DMS53 treated with DMSO at 0.1 percent for 48 hours (cell line): ENCODE measurements at regions not wholly inside any gene's neighbourhood (a gene's known extent, or its start where the extent isn't known, plus 50 kb on each side); places are given as distances from the start of the nearest gene placed in this dataset.

Experiments
- DNase-seq: peaks from one replicate; lab custom pipeline; 2025; ENCODE audit not compliant: unreplicated experiment; lab: John Stamatoyannopoulos, UW

DNA sequence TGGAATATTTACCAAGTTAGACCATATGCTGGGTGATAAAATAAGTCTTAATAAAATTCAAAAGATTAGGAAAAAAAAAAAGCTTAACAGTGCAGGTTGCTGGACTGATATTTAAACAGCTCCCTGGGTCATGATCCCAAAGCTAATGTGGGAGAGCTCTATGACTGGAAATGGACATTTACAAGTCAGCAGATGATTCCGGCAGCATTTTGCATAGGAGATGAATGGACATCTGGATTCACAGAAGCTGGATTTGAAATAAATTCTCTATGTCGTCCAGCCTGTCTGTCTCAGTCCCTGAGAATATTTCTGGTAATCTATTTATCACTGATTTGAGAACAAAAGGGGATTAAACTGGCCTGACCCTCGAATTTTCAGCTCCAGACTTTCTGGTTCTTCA lies 52.3 kb upstream of the KLHL25 start:
- DNase-seq: no peak

DNA sequence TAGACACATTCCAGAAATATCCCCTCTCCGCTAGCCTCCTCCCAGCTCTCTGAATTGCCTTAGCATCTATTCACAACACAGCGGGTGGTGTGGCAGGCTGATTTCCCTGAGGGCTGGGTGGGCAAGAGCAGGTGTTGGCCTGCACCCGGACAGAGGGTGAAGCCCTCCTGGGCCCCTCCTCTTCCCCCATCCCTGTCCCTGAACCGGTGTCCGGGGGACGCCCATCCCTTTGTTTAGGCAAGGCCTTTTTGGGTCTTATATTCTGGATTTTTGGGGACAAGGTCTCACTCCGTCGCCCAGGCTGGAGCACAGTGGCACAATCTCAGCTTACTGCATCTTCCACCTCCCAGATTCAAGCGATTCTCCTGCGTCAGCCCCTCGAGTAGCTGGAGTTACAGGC lies 55.2 kb upstream of the KLHL25 start:
- DNase-seq: no peak

DNA sequence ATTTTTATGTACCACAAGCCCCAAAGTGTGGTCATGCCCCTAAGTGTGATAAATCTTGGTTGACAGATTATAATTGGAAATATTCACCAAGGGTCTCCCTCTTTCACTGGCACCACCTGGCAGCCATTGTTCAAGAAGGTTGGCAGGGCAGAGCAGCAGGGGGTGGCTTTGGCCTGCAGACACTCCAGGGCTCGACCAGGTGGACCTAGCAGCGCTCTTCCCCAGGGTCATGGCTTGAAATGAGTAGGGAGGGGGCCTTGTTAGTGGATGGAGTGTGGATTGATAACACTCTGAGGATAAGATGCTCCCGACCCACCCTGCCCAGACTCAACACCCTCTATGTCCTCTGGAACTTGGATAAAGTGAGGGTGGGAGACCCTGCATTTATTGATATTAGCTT lies 58.2 kb upstream of the KLHL25 start:
- no peak for DNase-seq

DNA sequence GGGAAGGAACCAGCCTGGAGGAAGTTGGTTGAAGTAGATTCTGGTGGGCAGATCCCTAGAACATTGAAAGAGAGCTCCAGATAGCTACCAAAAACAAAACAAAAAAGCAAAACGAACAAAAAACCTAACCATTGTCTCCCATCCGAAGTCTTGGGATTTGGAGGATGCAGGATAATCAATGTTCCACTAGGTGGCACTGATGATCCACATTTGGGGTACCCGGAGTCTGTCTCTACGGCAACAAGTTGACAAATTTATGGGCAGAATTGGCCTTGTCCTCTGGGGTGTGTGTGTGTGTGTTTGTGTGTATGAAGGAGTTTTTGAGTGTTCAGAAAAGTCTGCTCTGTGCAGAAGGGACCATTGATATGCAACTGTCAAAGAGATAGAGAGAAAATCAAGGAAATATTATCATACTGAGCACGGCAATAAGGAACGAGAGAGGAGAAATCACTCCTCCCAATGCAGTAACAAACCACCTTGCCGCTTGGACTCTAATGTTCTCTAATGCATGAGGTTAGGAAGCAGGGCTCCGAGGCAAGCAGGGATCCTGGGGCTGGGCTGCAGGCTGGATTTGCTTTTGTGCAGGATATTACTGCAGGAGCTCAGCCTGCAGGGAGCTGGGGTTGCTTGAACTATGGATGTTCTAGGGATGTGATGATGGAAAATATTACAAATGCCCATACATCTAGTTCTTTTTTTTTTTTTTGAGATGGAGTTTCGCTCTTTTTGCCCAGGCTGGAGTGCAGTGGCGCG lies 59.8 kb upstream of the KLHL25 start:
- peak; percentile 29 for DNase-seq

DNA sequence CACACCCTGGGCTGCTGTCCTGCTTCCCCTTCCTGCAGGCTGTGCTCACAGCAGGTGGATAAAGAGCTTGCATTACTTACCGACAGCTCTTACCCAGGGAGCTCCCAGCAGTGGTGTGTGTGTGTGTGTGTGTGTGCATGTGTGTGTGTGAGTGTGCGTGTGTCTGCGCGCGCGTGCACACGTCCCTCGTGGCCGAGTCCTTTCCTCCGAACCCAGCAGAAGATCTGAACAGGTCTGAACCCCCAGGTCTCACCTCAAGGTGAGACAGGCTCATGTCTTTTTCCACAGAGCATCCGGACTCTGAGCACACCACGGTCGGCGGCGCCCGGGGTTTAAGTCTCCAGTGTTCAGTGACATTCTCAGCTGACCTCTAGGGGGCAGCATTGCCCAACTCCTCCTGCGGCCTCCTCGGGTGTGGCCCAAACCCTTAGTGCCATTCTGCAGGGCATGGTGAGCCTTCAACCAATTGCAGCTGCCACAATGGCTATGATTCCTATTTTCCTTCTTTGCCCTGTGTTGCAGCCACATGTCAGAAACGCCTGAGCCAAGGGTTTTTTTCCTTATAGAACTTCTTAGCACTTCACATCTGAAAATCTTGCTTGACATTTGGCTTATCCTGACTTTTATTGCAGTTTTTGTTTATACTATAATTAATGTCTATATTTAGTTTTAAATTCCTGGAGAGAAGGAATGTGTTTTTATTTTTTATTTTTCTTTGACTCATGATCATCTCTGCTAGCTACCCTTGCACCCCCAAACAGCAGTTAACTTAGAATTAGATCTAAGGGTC lies 64.1 kb upstream of the KLHL25 start:
- DNase-seq: peak; percentile 37

DNA sequence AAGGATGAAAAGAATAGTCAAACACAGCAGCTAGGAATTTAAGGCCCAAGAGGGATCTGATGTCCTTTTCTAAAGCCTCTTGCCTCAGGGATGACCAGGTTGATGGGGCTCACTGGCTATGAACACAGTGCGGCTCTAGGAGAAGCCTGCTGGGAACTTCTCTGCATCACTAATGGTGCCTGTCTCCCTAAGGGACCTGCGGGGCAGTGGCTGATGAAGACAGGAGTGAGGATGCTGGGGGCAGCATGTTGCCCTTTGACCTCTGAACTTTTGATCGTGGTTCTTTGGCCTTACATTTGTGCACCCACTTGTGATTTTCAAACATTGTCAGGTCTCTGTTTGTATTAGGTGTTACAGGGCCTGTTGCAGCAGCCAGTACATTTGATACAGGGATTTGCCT lies 64.9 kb upstream of the KLHL25 start:
- DNase-seq: no peak

DNA sequence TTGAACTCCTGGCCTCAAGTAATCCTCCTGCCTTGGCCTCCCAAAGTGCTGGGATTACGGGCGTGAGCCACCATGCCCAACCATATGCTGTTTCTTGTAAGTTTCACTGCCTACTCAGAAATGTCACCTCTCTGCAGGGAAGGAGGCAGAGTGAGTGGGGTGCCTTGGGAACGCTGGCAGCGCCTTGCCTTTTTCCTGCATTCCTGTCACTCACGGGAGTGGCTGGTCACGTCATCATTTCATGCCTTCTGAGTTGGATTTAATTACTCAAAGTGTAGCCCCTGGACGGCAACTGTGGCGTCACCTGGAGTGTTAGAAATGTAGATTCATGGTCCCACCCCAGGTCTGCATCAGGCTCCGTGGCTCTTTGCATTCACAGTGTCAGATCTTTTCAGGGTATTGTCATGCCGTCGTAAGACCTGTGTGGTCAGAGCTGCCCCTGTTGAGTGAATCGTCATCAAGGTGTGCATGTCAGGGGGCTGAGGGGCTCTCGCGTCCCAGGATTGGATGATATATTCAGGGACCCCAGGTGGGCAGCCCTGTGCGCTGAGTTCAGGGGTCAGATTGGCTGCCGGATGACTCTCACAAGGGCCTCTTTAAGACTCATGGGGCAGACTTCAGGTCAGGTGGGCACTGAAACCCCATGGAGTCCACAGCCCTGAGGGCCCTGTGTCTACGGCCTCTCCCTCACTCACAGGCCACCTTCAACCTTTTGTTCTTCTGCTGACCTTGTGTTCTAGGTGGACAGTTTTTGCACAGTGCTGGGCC lies 65.9 kb upstream of the KLHL25 start:
- no peak for DNase-seq

DNA sequence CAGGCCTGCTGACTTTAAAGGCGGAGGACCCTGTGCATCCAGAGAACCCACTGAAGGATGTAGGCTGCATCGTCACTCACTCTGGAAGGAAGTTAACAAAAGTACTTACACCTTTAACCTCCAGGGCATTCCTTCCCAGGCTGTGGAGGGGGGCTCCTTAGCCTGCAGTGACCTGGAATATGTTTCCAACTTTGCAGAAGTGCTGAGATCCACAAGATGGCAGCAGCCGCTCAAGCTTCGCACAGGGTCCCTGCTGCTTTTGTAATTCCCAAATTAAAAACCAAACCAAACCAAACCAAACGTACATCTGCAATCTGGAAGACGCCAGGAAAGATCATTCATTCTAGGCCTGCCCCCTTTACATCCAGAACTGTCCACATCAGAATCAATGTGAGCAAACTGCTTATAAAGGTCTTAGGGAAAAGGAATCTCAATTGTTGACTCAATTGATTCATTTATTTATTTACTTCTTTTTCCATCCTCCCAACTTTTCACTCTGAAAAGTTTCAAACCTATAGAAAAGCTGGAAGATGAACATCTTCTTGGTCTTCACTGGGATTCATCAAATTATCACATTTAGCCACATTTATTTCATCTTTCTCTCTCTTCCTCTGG lies 70.5 kb upstream of the KLHL25 start:
- DNase-seq: no peak

DNA sequence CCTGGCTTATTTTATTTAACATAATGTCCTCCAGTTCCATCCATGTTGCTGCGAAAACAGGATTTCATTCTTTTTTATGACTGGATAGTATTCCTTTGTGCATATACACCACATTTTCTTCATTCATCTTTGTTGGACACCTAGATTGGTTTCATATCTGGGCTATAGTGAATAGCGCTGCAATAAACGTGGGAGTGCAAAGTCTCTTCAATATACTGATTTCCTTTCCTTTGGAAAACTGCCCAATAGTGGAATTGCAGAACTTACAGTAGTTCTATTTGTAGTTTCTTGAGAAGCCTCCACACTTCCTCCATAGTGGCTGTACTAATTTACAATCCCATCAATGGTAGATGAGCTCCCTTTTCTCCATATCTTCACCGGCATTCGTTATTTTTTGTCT lies 72.5 kb upstream of the KLHL25 start:
- DNase-seq: no peak

DNA sequence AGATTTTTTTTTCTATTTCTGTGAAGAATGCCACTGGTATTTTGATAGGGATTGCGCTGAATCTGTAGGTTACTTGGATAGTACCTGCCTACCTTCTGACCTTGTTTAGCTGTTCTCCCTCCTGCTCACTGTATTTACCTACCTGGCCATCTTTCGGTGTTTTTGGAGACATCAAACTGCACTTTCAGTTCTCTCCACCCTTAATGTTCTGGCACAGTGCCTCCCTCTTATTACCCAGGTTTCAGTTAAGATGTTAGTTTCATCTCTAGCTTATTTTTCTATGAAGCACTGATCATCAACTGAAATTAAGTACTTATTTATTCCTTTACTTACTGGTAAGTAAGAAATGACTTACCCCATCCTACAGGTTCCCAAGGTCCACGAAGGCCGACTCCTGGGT lies 74.4 kb upstream of the KLHL25 start:
- DNase-seq: no peak

DNA sequence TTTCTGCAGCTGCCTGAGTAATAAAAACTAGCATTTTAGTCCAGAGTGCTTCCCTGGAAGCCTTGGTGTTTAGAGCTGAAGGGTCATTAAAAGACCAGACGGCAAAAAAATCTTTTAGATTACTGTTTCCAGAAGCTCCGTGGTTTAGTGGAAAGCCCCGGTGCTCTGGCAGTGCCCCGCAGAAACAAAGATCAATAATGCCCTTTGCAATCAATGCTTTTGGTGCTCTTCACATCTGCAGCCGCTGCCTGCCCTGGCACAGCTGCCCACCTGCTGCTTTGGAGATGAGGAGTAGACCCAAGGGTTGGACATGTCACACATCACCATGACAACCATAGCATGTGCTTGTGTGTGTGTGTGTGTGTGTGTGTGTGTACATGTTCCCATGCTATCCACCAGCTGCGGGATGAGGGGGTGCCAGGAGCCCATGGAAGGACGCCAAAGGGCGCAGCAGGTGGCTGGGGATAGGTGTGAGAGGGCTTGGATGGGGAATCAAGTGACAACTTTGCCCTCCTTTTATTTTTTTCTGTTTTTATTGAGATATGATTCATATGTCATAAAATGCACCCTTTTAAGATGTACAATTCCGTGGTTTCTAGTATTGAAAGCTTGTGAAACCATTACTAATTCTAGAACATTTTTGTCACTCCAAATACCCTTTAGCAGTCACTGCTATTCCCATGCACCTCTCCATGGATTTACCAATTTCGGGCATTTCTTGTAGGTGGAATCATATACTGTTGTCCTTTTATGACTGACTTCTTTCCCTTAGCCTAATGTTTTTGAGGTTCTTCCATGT lies 75.7 kb upstream of the KLHL25 start:
- DNase-seq: no peak

DNA sequence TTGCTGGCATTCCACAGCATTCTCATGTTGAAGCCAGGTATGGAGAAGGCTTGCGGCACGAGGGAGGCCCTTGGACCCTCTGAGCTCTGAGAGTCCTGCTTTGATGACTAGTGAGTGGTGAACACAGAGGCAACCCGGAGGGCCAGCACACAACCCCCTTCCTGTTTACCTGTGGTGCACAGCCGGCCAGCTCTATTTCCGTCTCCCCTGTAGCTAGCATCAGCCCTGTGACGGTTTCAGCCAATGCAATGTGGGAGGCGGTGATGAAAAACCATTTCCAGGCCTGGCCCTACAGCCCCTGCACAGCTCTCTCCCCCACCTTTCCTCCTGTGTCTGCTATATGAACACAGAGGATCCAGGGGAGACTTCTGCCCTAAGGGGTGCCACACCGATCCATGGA lies 76.8 kb upstream of the KLHL25 start:
- no peak for DNase-seq

DNA sequence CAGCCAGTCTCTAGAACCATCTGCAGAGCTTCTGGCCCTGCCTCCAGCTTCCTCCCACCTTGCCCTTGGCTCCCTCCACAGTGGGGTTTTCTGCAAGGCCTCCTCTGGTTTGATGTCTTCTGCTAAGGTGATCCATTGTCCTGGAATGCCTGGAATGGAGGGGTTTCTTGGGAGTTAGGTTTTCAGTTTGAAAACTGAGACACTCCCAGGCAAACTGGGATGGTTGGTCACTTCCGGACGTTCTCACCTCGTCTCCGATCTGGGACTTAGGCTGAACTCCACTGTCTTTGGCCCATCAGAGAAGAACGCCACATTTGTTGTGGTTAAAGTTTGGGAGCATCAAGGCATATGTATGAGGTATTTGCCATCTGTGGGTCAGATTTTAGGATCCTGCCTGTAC lies 77.4 kb upstream of the KLHL25 start:
- no peak for DNase-seq

DNA sequence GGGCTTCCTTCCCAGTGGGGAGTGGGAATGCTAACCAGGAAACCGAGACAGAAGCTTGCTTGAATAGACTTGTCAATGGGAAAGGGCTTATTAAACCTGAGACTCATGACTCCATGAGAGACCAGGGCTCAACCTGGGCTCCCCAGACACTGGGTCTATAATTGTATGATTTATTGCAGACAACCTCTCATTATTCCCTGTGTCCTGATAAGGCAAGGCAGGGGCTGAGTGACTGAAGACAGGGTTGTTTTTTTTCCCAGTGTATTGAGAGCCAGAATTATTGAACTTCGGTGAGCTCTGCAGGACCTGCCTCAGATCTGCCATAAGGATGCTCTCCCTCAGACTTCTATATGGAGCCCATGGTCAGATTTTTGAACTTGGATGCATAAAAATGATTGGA lies 79.5 kb upstream of the KLHL25 start:
- DNase-seq: no peak

DNA sequence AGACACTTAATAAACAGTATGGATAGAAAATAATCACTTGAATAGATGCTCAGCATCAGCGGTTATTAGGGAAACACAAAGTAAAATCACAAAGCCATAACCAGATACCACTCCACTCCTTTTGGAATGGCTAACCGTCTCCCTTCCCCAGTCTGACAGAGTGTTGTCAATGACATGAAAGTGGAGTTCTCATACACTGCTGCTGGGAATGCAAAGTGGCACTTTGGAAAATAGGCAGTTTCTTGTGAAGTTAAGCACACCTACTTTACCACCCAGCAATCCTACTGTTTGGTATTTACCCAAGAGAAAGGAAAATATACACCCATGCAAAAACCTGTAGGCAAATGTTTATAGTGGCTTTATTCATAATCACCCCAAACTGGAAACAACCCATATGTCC lies 81.0 kb upstream of the KLHL25 start:
- DNase-seq: no peak

DNA sequence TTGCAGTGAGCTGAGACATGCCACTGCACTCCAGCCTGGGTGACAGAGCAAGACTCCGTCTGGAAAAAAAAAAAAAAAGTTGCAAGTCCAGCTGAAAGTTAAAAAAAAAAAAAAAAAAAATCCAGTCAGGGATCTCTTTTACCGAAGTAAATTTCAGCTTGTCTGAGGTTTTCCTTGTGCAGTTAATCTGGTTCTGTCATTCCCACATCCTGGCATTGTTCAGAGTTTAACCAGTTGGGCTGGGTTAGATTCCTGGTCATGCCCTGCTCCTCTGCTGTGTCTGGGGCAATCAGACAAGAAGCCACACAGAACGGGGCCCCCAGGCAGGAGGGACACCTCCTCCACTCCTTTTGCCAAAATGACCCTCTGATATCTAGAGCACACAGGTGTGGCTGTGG lies 84.1 kb upstream of the KLHL25 start:
- DNase-seq: no peak

DNA sequence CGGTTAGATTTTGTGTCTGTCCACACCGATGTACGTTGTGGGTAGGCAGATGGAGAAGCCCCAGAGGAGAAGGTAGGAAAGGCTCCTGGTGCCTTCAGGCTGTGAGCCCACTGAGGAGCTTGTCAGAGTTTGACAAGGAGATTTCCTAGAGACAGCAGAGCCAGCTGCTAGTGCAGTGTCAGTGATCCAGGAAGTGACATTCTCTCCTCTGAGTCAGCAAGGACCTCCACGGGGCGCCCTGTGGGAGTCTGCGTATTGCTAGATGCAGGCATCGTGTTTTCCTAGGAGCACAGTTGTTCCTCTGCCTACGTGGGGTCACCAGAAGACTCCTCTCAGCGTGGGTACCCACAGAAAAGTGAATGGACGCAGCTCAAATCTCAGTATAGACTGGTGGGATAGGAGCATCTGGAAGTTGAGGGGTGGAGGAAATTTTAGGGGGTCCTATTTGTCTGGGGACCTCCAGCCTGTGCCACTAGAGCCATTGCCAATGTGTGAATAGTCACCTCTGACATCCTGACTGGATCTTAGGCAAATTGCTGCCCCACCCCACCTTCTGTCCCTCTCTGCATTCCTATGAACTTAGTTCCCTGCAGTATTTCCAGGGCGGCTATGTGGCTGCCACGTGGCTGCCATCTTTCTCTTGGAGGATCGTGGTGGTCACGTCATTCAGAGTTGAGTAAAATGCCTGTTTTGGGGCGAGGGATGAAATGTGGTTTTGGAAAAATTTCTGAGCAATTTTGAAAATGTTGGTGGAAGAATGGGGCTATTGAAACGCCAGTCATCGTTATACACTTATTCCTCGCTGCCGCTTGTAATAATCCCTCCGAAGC lies 84.8 kb upstream of the KLHL25 start:
- DNase-seq: no peak

DNA sequence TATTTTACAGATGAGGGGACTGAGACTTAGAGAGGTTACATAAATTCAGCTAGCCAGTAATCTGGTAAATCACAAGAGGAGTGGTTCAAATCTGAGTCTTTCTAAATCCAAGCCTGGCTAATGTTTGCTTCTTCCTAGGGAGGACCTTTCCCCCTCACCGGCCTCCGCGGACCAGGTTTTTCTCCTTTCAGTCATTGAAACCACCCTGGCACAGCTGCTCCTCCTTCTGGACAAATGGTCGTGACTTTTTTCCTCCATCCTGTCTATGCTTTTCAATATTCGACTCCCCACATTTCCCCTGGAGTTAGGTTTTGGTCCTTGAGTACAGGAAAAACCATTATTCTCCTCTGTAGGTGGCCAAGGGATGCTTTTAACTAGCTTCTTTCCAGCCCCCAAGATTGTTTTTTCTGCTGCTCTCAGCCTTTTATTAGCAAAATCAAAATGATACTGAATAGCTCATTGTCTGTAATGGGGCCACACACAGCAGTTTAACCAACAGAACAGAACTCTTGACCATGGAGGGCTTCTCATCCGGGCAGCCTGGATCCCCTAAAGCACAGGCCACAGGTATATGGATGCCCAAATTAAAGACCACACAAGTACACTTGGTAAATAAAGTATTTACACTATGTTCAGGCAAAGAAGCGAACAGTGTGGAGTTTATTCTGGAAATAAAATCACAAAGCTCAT lies 85.9 kb upstream of the KLHL25 start:
- no peak for DNase-seq

DNA sequence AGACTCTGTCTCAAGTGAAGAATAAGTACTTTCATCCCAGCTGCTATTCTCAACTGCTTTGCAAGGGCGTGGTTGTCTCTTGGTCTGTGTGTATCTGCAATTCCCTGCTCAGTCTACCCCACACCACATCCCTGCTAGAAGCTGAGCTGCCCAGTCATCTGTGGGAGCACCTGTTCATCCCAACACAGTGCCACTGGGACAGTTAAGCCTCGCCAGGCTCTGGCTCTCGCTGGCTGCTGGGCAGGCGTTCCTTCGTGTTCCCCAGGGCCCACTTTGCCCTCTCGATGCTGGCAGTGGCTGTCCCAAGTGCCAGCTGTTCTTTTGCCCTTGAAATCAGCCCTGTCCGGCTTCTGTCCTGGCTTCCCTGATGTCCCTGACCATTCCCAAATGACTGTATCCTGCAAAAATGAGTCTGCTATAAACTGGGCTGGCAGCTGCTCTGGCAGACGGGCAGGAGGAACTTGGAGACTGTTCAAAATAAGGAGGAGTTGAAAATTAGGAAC lies 91.6 kb upstream of the KLHL25 start:
- DNase-seq: no peak
